Esophagus squamous epithelium (tissue), 5 donors: ENCODE measurements at regions not wholly inside any gene's neighbourhood (a gene's known extent, or its start where the extent isn't known, plus 50 kb on each side); places are given as distances from the start of the nearest gene placed in this dataset.

Experiments used
- DNase-seq: peaks from one replicate; lab custom pipeline; 2025; lab: John Stamatoyannopoulos, UW
- H3K27ac ChIP-seq, 4 donors: fragments of 200-600 bp; sonication (generic); one replicate each; pipeline ENCODE4 v1.5.1; 2016 to 2019; ENCODE audit warnings: mild to moderate bottlenecking in 1 of 4
- H3K27me3 ChIP-seq, 4 donors: fragments of 200-600 bp; sonication (generic); 1 replicate in 3 of 4; 2 replicates in 1 of 4; pipeline versions ENCODE4 v1.5.1 to v1.6.0; 2017 to 2021; ENCODE audit warnings: antibody characterized with exemption in 1 of 4
- H3K36me3 ChIP-seq, 3 donors: fragments of 200-600 bp; sonication (generic); one replicate each; pipeline ENCODE4 v1.5.1; 2016 to 2019
- H3K4me1 ChIP-seq, 3 donors: fragments of 200-600 bp; sonication (generic); one replicate each; pipeline ENCODE4 v1.5.1; 2017 to 2019
- H3K4me3 ChIP-seq, 4 donors: fragments of 200-600 bp; sonication (generic); 1 replicate in 3 of 4; 2 replicates in 1 of 4; pipeline ENCODE4 v1.5.1; 2016 to 2019; ENCODE audit warnings: mild to moderate bottlenecking in 2 of 4, moderate library complexity in 1 of 4
- H3K9me3 ChIP-seq, 3 donors: fragments of 200-600 bp; sonication (generic); one replicate each; pipeline ENCODE4 v1.5.1; 2016 to 2019
- POLR2A ChIP-seq, 4 donors: fragments of 450-650 bp; IDR thresholded peaks; one replicate each; pipeline ENCODE4 v1.6.1; 2017; ENCODE audit warnings: antibody characterized with exemption in 4 of 4, mild to moderate bottlenecking in 4 of 4, moderate library complexity in 3 of 4
- WGBS, 2 donors: methylation state at CpG; one replicate each; pipeline ENCODE4 v1.1.5; 2018; 5-methylcytosine and 5-hydroxymethylcytosine counted together
- intact Hi-C: fragments of 100-400 bp; cut with DNase I; formaldehyde crosslinking; loops from one replicate; pipeline ENCODE4 v1.15.0; 2022
- TF ChIP-seq, protein P1 (sequence below), 6 experiments: fragments of 450-650 bp in 4 of 6; fragments of 200-600 bp in 2 of 6; sonication (generic) in 2 of 6; IDR thresholded peaks; one replicate each; pipeline ENCODE4 v1.5.1; 2016 to 2019; ENCODE audit warnings: antibody characterized with exemption in 6 of 6, mild to moderate bottlenecking in 4 of 6, moderate library complexity in 4 of 6
- donor health status: DM: yes; HTN: yes; CAD: no.

DNA sequence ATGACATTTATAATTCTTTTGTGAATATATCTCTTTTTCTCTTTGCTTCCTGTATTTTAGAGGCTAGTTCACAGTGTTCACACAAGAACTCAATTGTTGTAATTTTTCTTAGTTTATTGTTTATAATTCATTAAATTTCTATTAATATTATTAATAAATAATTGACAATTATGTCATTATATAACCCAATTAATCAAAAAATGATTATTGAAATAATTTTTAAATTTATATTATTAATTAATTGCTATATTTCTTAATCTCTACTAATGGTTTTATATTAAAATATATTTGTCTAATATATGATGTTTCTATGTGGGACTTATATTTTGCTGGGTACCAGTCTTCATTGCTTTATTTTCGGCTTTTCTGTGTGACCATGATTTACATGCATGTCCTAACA lies 618.4 kb downstream of the CDH9 start:
- intact Hi-C loops: no loop called here
- Histone ChIP-seq H3K27ac (no peak overlapping the region), H3K9me3 (peaks cover 0 to 16% (median 0%) of the 10 kb centered on the region in 3 donors), H3K4me1 (no peaks in the 10 kb centered on the region), H3K36me3 (no peaks in the 10 kb centered on the region), H3K4me3 (no peak overlapping the region), H3K27me3 (no peaks in the 10 kb centered on the region)
- DNase-seq: no peak
- WGBS, 2 donors: 63 to 80% methylated on average over 1 of the region's 1 CpG
- TF ChIP-seq, protein P1, sequence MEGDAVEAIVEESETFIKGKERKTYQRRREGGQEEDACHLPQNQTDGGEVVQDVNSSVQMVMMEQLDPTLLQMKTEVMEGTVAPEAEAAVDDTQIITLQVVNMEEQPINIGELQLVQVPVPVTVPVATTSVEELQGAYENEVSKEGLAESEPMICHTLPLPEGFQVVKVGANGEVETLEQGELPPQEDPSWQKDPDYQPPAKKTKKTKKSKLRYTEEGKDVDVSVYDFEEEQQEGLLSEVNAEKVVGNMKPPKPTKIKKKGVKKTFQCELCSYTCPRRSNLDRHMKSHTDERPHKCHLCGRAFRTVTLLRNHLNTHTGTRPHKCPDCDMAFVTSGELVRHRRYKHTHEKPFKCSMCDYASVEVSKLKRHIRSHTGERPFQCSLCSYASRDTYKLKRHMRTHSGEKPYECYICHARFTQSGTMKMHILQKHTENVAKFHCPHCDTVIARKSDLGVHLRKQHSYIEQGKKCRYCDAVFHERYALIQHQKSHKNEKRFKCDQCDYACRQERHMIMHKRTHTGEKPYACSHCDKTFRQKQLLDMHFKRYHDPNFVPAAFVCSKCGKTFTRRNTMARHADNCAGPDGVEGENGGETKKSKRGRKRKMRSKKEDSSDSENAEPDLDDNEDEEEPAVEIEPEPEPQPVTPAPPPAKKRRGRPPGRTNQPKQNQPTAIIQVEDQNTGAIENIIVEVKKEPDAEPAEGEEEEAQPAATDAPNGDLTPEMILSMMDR (IDR thresholded peaks at IDR 0.05): no peak
- TF ChIP-seq POLR2A (IDR thresholded peaks at IDR 0.05): no peak

DNA sequence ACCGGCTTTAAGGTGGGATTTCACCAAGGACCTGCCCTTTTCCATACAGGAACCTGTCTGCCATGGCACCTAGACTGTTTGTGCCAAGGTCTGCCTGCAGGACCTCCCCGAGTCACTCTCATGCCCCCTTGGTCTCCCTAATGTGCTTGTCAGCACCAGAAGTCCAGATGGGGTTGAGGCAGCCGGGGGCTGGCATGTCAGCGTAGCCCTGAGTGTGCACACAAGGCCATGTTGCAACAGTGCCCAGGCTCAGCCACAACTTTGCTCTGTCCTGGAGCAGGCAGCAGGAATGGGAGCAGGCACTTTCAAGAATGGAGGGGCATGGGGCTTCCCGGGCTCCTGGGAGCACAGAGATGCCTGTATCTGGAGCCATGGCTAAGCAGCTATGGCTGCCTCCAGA lies 621.5 kb downstream of the CDH9 start:
- 67 to 92% methylated on average over 1 to 2 of the region's 5 CpGs for WGBS, 2 donors

DNA sequence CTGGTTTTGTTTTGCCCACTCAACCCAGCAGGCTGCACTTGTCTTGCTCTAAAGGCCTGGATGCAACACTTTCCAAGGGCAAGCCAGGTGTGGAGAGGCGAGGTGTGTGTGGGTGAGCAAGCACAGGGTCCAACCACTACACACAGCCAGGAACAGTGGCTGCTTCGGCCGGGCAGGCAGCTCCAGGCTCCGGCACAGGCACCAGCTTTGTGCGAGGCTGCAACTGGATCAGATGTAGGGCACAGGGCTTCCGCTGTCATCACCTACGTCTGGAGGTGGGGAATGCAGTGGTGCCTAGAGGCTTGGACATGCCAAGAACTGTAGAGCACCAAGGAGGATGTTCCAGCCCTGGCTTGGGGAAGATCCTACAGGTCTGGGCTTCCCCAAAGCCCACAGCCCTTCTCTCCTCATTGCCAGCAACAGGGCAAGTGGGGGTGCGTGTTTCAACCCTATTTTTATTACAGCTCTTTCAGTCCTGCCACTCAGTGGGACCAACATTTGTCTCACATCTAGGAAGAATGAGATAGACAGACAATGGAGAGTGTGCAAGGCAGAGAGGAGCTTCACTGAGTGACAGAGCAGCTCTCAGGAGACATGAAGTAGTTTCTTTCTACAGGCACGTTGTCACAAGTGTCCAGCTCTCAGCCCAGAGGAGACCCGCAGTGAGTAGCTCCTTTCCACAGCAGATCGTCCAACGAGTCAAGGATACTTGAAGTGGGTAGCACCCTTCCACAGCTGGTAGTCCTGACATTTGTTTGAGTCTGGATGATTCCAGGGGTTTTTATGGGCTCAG lies 622.2 kb downstream of the CDH9 start:
- peaks cover 0 to 20% (median 0%) of the 10 kb centered on the region in 3 donors for H3K9me3 ChIP-seq
- TF ChIP-seq, protein P1 (IDR thresholded peaks at IDR 0.05): no peak
- TF ChIP-seq POLR2A (IDR thresholded peaks at IDR 0.05): no peak
- no peaks in the 10 kb centered on the region for H3K4me1 ChIP-seq
- WGBS, 2 donors: 80 to 84% methylated on average over 4 to 6 of the region's 12 CpGs
- H3K27me3 ChIP-seq: no peaks in the 10 kb centered on the region
- intact Hi-C loops: no loop called here
- H3K36me3 ChIP-seq: no peaks in the 10 kb centered on the region
- DNase-seq: no peak
- H3K4me3 ChIP-seq: no peak overlapping the region
- H3K27ac ChIP-seq: no peak overlapping the region

More for the DNA sequence above, 621.5 kb downstream of the CDH9 start:
- TF ChIP-seq, protein P1 (IDR thresholded peaks at IDR 0.05): no peak
- no peak for TF ChIP-seq POLR2A (IDR thresholded peaks at IDR 0.05)
- intact Hi-C loops: no loop called here
- Histone ChIP-seq H3K27ac (no peak overlapping the region), H3K4me3 (no peak overlapping the region), H3K27me3 (no peaks in the 10 kb centered on the region), H3K36me3 (no peaks in the 10 kb centered on the region), H3K9me3 (peaks cover 0 to 16% (median 0%) of the 10 kb centered on the region in 3 donors), H3K4me1 (no peaks in the 10 kb centered on the region)
- DNase-seq: no peak

DNA sequence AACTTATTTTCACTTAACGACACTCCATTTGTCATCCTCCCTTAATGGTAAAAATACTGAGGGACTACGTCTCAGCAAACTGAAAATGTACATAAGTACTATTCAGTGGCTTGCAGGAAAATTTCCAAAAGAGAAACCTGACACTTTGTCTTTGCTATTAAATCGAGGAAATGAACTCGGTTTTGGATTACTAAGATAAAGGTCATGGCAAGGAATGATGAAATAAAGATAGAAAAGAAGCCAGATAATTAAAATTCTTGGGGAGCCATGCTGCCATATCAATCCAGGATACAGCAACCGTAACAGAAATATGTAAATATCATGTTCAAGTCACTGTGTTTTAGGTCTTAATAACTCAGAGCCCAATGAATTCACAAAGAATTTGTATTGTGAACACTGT lies 647.8 kb downstream of the CDH9 start:
- Histone ChIP-seq H3K27me3 (no peaks in the 10 kb centered on the region), H3K4me1 (no peaks in the 10 kb centered on the region), H3K9me3 (no peaks in the 10 kb centered on the region), H3K27ac (no peak overlapping the region), H3K4me3 (no peak overlapping the region), H3K36me3 (no peaks in the 10 kb centered on the region)
- intact Hi-C loops: no loop called here
- 55 to 79% methylated on average over 5 of the region's 5 CpGs for WGBS, 2 donors
- DNase-seq: no peak
- TF ChIP-seq, protein P1 (IDR thresholded peaks at IDR 0.05): no peak
- TF ChIP-seq POLR2A (IDR thresholded peaks at IDR 0.05): no peak

DNA sequence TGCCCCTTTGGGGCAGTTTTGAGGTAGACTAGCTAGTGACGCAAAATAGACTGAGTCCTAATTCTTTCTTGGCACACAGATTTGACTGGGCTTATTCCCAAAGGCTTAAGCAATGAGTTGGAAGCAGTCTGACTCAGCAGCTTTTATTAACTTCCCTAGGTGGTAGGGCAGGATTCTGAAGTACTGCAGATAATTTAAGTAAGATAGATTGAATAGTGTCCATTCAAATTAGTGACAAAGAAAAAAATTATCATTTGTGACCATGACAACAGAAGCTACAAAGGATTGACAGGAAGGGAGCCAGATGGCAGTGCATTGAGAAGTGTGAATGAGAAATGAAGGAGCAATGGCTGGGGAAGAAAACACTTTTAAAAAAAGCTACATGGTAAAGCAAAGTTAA lies 649.4 kb downstream of the CDH9 start:
- Histone ChIP-seq H3K27me3 (no peaks in the 10 kb centered on the region), H3K36me3 (no peaks in the 10 kb centered on the region), H3K4me3 (no peak overlapping the region), H3K27ac (no peak overlapping the region), H3K9me3 (no peaks in the 10 kb centered on the region), H3K4me1 (no peaks in the 10 kb centered on the region)
- intact Hi-C loops: no loop called here
- no peak for DNase-seq
- TF ChIP-seq, protein P1 (IDR thresholded peaks at IDR 0.05): no peak
- no peak for TF ChIP-seq POLR2A (IDR thresholded peaks at IDR 0.05)
- 0 to 23% methylated on average over 1 of the region's 1 CpG for WGBS, 2 donors
